ENCODE measurements at regions not wholly inside any gene's neighbourhood (a gene's known extent, or its start where the extent isn't known, plus 50 kb on each side); places are given as distances from the start of the nearest gene placed in this dataset.

- no peak for TF ChIP-seq POLR2A (IDR thresholded peaks at IDR 0.05; ENCODE audit: low read depth, low read length)
- TF ChIP-seq SPI1 (IDR thresholded peaks at IDR 0.05; ENCODE audit: low read depth, low read length): no peak
- TF ChIP-seq POLR2AphosphoS5 (IDR thresholded peaks at IDR 0.05; ENCODE audit: low read depth, low read length): no peak
- TF ChIP-seq TAF1 (IDR thresholded peaks at IDR 0.05; ENCODE audit: low read depth, low read length): no peak
- no peak for TF ChIP-seq PAX5 (IDR thresholded peaks at IDR 0.05; ENCODE audit: insufficient read depth, low read length, severe bottlenecking)
- no peak for TF ChIP-seq POU2F2 (IDR thresholded peaks at IDR 0.05; ENCODE audit: low read depth, low read length)
Observed at GRCh38 chr4:114252499-114252898, 273.1 kb upstream of the ARSJ start.

Data from GM12891 (cell line).